HG03159 (cell line): ENCODE measurements at regions not wholly inside any gene's neighbourhood (a gene's known extent, or its start where the extent isn't known, plus 50 kb on each side); places are given as distances from the start of the nearest gene placed in this dataset.

Experiments
- ATAC-seq: cut with Tn5 transposase; IDR thresholded peaks from one replicate; pipeline ENCODE4 v1.9.1; 2021; ENCODE audit warnings: mild to moderate bottlenecking, moderate library complexity; ENCODE audit not compliant: unreplicated experiment

GRCh38 chr16:86710602-86710950 is 132.2 kb downstream of the FOXL1 start:
- ATAC-seq: no peak

GRCh38 chr16:86712158-86713009 is 134.0 kb downstream of the FOXL1 start:
- ATAC-seq: no peak

GRCh38 chr16:86713021-86713631 is 134.8 kb downstream of the FOXL1 start:
- ATAC-seq: no peak

GRCh38 chr16:86714166-86714565 is 135.8 kb downstream of the FOXL1 start:
- ATAC-seq: no peak

- no peak for ATAC-seq
These were observed 138.3 kb downstream of the FOXL1 start for GRCh38 chr16:86716649-86717048.

- ATAC-seq: no peak
These were observed 139.8 kb downstream of the FOXL1 start for GRCh38 chr16:86718118-86718517.

GRCh38 chr16:86722970-86723369 is 144.6 kb downstream of the FOXL1 start:
- no peak for ATAC-seq

GRCh38 chr16:86723689-86724088 is 145.3 kb downstream of the FOXL1 start:
- no peak for ATAC-seq

GRCh38 chr16:86725401-86725800 is 147.1 kb downstream of the FOXL1 start:
- ATAC-seq: no peak

- ATAC-seq: no peak
These were observed 148.0 kb downstream of the FOXL1 start for GRCh38 chr16:86726340-86726739.

GRCh38 chr16:86727131-86727530 is 148.8 kb downstream of the FOXL1 start:
- no peak for ATAC-seq

GRCh38 chr16:86727632-86728031 is 149.3 kb downstream of the FOXL1 start:
- ATAC-seq: no peak

- no peak for ATAC-seq
These were observed 151.3 kb downstream of the FOXL1 start for GRCh38 chr16:86729686-86730085.

GRCh38 chr16:86730086-86730485 is 151.7 kb downstream of the FOXL1 start:
- no peak for ATAC-seq

- no peak for ATAC-seq
These were observed 152.2 kb downstream of the FOXL1 start for GRCh38 chr16:86730597-86730996.

- no peak for ATAC-seq
These were observed 154.4 kb downstream of the FOXL1 start for GRCh38 chr16:86732621-86733295.

GRCh38 chr16:86733546-86734254 is 155.4 kb downstream of the FOXL1 start:
- ATAC-seq: no peak

- ATAC-seq: no peak
These were observed 156.5 kb downstream of the FOXL1 start for GRCh38 chr16:86734543-86735460.

- no peak for ATAC-seq
These were observed 157.4 kb downstream of the FOXL1 start for GRCh38 chr16:86735727-86736126.

GRCh38 chr16:86736502-86736901 is 158.2 kb downstream of the FOXL1 start:
- no peak for ATAC-seq
